ENCODE measurements at regions not wholly inside any gene's neighbourhood (a gene's known extent, or its start where the extent isn't known, plus 50 kb on each side); places are given as distances from the start of the nearest gene placed in this dataset.
"Not testable (repeated sequence)": the region's sequence is repeated elsewhere in the genome, so short reads cannot be mapped to it uniquely, and the experiment has no call there.

DNA sequence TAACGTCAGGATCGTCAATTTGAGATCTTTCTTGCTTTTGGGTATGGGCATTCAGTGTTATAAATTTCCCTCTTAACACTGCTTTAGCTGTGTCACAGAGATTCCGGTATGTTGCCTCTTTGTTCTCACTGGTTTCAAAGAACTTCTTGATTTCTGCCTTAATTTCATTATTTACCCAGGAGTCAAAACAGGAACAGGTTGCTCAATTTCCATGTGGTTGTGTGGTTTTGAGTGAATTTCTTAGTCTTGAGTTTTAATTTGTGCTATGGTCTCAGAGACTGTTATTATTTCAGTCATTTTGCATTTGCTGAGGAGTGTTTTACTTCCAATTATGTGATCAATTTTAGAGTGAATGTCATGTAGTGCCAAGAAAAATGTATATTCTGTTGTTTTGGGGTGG is 153.1 kb downstream of the PCDH17 start:
- no peak for DNase-seq

DNA sequence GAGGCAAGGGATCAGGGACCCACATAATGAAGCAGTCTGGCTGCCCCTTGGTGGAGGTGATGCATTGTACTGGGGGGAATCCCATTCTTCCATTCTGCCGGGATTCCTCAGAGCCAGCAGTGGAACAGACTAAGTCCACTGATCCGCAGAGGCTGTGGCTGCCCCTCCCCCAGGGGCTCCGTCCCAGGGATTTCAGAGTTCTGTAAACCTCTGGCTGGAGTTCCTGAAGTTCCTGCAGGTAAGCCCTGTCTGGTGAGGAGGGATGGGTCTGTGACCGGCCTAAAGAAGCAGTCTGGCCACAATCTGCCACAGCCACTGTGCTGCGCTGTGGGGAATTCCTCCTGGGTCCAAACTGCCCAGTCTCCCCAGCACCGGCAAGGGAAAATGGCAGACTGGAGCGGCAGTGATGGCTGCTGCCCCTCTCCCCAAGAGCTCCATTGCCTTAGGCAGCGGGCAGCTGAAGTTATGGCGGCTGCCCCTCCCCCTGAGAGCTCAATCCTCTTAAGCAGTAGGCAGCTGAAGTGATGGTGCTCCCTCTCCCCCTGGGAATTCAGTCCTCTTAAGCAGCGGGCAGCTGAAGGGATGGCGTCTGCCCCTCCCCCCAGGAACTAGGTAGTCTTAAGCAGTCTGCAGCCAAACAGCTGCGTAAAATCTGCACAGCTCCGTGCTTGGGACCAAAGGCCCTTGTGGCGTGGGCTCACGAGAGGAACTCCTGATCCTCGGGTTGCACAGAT is 155.7 kb downstream of the PCDH17 start:
- no peak for DNase-seq

DNA sequence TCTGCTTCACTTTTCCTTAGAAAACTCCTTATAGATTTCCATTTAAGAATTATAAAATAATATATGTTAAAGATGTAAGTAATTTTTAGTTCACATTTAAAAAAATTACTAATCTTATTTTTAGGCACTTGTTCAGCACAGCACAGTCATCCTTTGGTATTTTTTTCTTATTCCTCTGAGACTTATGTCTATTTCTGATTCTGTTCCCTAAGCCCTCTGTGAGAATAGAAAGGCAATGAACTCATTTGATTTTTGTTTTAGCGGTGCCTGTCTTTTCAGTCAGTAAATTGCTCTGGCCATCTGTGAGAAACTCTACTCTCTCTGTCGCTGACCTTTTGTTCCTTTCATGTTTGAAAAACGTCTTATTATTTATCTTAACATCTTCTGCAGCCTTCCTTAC is 168.1 kb downstream of the PCDH17 start:
- no peak for DNase-seq

DNA sequence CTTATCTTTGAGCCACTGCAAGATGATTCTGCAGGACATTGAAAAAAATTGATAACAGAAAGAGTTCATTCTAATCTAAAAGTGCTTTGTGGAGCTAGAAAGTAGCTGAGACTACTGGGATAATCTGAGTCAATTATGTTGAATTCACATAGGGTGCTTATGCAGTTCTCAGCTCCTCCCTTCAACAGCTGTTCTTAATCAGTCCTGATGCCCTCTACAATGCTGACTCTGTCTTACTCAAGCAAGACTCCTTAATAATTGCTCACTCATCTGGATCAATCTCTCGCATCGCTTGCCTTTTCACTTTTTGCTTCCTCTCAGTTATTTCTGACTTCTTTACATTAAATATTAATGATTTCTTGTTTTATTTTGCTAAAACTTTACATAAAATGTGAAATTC is 182.1 kb downstream of the PCDH17 start:
- no peak for DNase-seq

DNA sequence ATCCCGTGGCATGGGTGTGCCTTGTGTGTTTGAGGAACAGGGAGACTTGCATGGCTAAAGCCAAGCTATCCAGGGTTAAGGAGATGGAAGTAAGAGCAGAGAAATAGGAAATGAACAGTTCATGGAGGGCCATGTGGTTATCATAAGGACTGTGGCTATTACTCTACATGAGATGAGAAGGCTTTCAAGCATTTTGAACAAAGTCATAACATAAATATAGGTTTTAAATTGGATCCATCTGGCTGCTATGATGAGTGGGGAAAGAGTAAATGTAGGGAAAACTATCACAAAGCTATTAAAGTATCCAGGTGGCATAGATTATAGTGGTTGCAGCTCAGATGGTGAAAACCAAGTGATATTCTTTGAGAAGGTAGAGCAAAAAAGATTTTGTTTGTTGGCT is 184.1 kb downstream of the PCDH17 start:
- DNase-seq = no peak

DNA sequence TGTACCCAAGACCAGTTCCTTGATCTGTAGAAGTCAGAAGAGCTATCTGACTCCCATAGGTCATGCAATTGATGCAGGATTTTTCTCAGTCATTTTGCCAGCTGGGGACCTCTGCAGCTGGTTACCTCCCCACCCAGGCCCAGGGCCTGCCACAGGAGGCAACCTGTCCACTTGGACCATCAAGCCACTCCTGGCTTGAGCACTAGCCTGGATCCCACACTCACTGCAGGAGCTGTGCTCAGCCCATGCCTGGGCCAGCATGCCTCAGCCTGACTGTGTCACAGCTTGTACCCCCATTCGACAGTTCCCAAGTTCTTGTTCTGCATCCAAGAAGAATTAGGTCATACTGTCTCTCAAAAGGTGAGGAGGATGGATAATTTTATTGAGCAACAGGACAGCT is 189.4 kb downstream of the PCDH17 start:
- DNase-seq = no peak

DNA sequence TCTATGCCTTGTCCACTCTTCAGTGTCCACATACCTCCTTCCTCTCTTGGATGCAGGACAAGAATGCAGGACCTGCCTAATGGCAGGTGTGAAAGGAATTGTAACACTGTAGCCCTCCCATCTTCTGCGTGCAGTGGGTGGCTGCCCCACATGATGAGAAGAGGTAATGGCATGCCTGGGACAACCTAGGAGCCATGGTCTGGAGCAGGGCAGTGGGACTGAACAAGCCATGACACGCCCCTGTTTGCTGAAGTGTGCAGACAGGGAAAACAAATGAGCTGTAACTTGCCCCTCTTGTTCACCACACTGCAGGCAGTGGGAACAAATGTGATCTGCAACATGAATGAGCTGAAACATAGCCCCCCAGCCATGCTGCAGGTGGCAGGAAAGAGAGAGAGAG is 192.2 kb downstream of the PCDH17 start:
- DNase-seq = no peak

DNA sequence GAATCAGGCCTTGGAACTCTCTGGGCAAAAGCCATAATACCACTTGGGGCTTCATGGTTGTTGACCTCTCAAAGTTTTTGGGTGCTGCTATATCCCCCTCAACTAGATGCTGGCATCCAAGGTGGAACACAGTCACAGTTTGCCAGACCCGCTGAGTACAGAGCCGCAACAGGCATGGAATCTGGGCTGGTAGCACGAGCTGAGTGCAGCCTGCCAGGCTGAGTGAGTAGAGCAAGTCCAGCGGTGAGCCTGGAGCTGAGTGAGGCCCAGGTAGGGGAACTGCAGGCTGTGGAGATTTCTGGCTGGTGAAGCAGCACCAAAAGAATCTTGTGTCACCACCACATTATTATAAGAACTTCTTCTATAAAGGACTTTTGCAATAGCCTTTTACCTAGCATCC is 192.6 kb downstream of the PCDH17 start:
- DNase-seq = no peak

DNA sequence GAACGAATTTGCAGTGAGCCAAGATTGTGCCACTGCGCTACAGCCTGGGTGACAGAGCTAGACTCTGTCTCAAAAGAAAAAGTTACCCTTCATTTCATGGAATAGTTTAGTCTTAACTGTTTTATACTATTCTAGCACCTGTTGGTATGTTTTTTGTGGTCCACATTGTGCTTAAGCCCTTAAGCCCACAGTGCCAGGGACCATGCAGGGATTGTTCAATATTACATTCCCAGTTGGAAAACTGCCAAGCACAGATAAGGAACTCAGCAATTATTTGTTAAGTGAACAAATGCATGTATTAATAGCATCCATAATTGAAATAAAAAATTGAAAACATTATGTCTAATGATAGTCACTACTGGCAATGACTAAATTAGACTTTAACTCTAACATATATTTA is 193.5 kb downstream of the PCDH17 start:
- no peak for DNase-seq

DNA sequence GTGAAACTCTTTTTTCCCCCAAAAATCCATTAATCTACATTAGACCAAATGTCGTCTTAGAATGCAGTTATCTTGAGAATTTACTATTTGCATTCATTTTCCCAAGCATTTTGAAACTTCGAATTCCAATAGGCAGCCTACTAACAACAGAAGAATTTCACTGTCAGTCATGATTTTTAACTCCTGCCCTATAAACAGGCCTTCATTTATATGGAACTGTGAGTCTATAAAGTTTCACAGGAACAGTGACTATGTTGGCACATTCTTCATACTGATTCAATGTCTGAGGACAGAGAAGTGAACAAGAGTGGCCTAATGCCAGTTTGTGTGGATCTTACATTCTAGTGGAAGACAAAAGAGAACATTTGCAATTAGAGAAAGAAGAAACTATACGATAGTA is 198.0 kb downstream of the PCDH17 start:
- DNase-seq = no peak

DNA sequence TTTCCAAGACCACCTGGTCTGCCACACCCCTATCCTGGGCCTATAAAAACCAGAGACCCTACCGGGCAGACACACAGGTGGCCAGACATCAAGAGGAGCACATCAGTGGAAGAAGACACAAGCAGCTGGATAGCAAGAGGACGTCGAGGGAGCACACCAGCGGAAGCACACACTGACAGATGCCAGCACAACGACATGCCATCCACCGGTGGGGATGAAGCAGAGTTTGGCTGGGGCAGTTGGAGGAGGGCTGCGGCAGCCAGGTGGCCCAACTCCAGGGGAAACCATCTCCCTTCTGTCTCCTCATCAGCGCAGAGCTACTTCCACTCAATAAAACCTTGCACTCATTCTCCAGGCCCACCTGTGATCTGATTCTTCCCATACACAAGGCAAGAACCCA is 200.6 kb downstream of the PCDH17 start:
- DNase-seq = no peak

DNA sequence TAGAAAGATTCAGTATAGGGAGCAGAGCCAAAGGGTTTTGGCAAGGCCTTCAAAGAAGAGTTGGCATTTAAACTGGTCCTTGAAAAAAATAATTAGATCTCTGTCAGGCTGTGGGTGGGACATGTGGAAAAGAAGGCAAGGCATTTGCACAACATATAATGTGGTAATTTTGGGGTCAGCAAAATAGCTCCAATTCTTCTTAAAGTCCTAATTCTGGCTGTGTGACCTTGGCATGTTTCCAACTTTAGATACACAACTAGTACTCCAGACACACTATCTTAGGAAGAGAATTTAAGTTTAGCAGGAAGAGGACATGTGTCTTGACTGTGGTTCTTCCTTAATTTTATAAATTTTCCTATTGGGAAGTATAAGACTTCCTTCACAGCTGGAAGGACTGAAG is 206.3 kb downstream of the PCDH17 start:
- no peak for DNase-seq

DNA sequence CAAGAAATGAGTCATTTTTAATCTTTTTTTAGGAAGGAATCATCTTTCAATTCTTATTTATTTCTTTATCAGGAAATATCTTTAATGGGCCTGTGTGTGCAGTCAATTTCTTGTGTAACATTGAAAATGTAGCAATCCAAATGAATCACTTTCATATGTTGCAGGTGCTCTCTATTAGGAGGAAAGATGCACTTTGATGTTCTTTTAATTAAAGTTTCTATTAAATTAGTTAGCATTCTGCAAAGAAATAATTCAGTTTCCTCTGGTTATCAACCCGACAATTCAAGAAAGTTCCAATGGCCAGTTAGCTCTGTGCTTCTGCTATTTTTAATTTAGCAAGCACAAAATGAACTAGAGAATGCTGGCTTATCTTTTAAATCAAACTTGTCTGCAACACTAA is 212.0 kb downstream of the PCDH17 start:
- no peak for DNase-seq

DNA sequence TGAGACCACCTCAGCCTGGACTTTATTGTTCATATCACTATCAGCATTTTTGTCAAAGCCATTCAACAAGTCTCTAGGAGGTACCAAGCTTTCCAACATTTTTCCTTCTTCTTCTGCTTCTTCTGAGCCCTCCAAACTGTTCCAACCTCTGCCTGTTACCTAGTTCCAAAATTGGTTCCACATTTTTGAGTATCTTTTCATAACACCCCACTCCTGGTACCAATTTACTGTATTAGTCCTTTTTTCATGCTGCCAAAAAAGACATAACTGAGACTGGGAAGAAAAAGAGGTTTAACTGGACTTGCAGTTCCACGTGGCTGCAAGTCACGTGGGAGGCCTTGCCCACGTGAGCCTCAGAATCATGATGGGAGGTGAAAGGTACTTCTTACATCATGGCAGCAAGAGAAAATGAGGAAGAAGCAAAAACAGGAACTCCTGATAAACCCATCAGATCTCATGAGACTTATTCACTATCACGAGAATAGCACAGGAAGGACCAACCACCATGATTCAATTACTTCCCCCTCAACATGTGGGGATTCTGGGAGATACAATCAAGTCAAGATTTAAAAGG is 215.1 kb downstream of the PCDH17 start:
- DNase-seq = no peak

DNA sequence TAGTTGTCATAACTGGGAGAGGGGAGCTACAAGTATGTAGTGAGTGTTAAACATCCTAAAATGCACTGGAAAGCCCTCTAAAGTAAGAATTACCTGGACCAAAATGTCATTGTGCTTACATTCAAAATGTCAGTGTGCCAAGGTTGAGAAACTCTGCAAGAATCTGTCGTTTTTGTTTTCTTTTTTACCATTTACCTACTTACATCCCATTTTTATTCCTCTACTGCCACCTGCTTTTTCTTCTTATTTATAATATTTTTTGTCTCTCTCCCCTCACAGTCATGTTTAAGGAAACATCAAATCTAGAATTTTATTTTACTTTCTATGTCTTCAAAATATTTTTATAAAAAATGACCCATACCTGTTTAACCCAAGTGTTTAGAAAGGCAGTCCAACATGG is 226.4 kb downstream of the PCDH17 start:
- DNase-seq = no peak

DNA sequence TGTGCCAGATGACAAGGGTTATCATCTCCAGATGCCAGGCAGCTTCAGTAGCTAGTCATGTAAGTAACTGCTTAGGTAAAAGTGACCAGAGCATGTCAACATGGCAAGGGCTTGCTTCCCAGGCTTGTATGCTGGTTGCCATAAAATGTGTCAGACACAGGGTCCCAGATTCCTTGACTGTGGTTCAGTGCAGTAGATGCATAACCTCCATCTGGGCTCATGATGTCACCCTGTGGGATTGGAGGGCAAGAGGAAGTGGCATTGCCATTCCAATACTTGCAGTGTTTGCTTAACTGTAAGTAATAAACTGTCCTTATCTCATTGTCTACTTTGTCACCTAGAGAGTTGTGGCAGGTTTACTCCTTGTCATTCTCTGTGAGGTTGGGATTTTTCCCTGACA is 226.8 kb downstream of the PCDH17 start:
- no peak for DNase-seq

DNA sequence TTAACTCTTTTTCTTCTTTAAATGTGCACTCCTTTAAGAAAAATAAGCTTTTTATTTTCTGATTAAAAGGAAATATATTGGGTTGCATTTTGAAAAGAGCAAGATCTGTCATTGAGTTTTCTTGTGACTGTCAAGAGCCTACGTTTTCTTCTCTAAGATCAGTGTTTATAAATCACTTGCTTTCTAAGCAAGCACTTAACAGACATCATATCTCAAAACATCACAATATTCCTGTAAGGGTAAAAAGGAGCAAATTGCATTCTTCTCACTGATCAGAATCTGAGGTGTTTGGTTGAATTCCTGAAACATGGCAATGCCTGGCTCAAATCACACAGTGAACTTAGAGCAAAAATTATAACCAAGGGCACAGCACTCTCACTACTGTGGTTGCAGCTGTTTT is 231.3 kb downstream of the PCDH17 start:
- no peak for DNase-seq

DNA sequence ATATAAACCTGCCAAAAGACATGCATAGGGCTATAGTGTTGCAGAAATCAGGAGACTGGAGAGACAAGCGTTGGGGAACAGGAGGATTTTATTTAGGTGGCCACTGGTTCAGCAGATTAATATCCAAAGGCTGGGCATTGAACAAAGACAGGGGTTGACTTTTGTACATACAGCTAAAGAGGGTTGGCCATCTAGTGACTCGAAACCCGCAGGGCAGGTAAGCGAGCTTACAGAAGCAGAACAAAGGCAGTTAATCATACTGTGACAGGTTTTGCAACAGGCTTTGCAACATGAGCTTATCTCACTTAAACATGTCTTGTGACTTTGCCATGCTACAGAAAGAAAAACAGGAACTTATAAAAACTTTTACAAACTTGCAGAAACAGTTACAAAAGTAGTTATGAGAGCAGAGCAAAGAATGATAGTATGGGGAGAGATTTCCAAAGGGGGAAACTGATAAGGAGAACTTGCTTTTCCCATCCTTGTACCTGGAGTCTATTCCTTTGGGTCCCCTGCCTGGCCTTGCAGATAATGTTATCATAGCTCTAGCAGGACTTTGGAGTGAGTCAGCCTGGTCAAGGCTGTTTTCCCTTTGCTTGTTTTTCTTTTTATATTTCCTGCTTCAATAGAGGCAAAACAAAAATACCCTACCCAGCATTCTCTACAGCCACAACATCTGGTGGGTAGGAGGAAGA is 234.2 kb downstream of the PCDH17 start:
- DNase-seq = no peak

DNA sequence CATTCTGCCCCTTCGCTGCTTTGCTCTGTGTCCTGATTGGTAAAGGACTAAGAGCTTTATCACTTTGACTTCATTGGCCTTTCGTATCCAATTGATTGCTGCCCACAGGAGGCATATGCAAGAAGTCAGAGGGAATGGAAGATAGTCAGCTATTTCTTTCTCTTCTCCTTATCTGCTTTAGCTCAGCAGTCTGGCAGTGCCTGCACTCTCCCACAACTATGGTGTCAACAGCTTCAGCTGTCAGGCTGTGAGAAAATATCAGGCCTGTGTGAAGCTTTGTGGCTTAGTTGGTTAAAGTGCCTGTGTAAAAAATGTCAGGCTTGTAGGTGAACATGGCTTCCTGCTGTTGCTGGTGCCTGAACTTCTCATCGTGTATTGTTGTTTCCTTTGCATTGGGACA is 243.0 kb downstream of the PCDH17 start:
- DNase-seq = no peak

DNA sequence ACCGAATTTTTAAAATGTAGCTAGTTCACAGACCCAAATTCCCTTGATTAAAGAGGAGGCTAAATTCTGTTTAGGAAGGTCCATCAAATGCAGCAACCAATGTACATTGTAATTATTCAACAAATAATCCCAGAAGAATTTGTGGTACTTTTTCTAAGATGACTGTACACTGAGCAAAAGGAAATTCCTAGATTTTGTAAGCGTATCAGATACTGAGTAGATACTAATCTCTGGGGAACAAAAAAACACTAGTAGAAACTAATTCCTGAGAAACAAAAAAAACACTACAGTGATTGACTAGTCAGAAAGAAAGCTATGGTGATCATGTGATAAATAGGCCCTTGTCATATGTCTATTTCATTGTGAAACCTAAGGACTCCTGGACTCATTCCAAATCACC is 246.1 kb downstream of the PCDH17 start:
- DNase-seq = no peak

DNA sequence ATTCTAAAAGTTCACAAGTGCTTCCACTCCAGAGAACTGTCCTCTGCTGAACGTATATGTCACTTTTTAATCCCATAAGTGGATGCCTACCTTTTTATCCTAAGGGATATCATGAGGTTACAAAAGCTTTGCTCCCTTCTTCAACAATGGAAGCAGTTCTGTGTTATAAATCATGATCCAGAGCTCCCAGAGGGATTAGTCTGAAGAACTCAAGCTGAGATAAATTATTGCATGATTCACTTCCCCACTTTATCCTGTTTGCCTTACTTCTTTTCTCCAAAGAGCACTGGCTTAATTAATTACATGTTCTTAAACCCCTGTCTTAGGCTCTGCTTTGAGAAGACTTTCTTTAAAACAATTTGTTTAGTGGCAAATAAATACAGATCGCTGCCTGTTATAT is 246.7 kb downstream of the PCDH17 start:
- no peak for DNase-seq

DNA sequence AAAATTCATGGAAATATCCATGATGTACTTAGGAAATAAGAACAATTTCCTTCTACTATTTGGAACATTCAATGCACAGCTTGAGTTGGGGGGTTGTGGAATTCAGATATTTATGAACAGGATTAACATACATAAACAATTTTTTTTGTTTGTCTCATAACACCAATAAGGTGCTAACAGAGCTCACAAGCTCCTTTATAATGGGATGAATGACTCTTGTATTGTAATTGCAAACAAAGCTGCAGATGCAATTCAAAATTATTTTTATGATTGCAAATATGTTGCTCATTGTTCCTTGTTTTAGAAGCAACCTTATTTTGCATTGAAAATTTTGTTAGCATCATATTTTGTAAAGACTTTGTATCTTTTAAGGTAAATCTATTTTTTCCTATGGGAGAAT is 265.7 kb downstream of the PCDH17 start:
- DNase-seq = no peak

DNA sequence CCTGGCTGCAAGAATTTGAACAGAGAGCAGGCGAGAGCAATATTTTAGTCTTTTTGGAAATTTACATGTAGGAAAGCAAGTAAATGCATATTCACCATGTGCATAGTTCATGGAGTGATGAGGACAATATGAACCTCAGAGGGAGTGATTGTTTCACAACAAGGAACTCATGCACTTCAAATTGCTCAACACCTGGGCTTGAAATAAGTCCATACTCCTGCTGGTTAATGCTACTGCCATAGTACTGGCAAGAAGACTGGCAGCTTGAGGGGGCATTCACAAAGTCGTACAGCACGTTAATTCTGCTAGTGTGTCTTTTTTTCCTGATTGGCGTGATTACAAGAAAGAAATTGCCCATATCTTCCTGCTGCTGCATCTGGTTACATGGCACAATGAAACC is 267.6 kb downstream of the PCDH17 start:
- DNase-seq = no peak

DNA sequence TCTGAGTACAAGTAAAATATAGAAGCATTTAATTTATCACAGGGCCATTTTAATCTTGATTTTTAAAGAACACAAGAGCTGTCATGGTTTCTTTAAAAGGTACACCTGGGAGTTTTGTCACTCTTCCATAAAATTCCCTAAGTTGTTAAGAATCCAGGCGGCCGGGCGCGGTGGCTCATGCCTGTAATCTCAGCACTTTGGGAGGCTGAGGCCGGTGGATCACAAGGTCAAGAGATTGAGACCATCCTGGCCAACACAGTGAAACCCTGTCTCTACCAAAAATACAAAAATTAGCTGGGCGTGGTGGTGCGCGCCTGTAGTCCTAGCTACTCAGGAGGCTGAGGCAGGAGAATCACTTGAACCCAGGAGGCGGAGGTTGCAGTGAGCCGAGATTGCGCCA is 278.3 kb downstream of the PCDH17 start:
- DNase-seq = not testable (repeated sequence)

DNA sequence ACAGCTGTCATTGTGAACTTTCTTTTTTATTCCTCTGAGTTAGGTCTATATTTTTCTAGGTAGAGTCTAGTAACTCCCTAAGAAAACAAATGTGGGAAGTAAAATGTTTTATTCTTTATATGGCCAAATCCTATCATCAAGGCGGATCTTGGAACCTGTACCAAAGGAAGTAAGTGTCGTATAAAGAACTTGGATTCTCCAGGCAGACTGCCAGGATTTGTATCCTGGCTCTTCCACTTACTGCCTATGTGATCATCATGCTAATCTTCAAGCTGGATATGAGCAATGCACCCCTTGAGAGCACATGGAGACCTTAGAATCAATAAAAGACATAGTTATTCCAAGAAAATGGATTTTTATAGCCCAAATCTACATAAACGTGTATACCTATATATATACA is 286.5 kb downstream of the PCDH17 start:
- no peak for DNase-seq
